GM12878 (cell line): ENCODE measurements at regions not wholly inside any gene's neighbourhood (a gene's known extent, or its start where the extent isn't known, plus 50 kb on each side); places are given as distances from the start of the nearest gene placed in this dataset.

Experiments
- CHD2 ChIP-seq: IDR thresholded peaks from 2 replicates; pipeline ENCODE4 v1.6.1; 2011; ENCODE audit warnings: low read depth, low read length, improper control_type of control experiment, borderline replicate concordance
- NFYB ChIP-seq: IDR thresholded peaks from 2 replicates; pipeline ENCODE4 v1.6.1; 2011; ENCODE audit warnings: low read depth, mild to moderate bottlenecking, low read length, improper control_type of control experiment, moderate library complexity; ENCODE audit not compliant: insufficient read depth
- RB1 ChIP-seq: fragments of 450-650 bp; formaldehyde crosslinking; IDR thresholded peaks from 2 replicates; pipeline ENCODE4 v1.6.1; 2017; ENCODE audit warnings: mild to moderate bottlenecking, borderline replicate concordance
- RCOR1 ChIP-seq: conservative IDR thresholded peaks from 2 replicates; pipeline ENCODE4 v1.6.1; 2012; ENCODE audit warnings: low read depth, low read length, improper control_type of control experiment
- SP1 ChIP-seq: IDR thresholded peaks from one replicate; pipeline ENCODE4 v1.6.1; 2011; ENCODE audit warnings: low read depth, low read length
- SRF ChIP-seq, 2 experiments: IDR thresholded peaks; 2 replicates each; pipeline ENCODE4 v1.6.1; 2011; ENCODE audit warnings: low read depth in 2 of 2, low read length in 2 of 2, mild to moderate bottlenecking in 1 of 2, moderate library complexity in 1 of 2
- TAF1 ChIP-seq: IDR thresholded peaks from 2 replicates; pipeline ENCODE4 v1.6.1; 2011; ENCODE audit warnings: mild to moderate bottlenecking, low read depth, low read length, borderline replicate concordance
- TF ChIP-seq, protein P1 (sequence below): IDR thresholded peaks from 2 replicates; pipeline ENCODE4 v1.6.1; 2011; ENCODE audit warnings: low read depth, mild to moderate bottlenecking, low read length, moderate library complexity, borderline replicate concordance; ENCODE audit errors: extremely low read depth
- TF ChIP-seq, protein P2 (sequence below), 3 experiments: IDR thresholded peaks in 2 of 3; conservative IDR thresholded peaks in 1 of 3; 2 replicates each; pipeline ENCODE4 v1.5.1; 2011; ENCODE audit warnings: low read depth in 3 of 3, low read length in 3 of 3, mild to moderate bottlenecking in 3 of 3, control low read depth in 2 of 3, moderate library complexity in 2 of 3, inconsistent platforms in 1 of 3, mixed read lengths in 1 of 3; ENCODE audit not compliant: control insufficient read depth in 2 of 3, insufficient read depth in 1 of 3; ENCODE audit errors: extremely low read depth in 1 of 3
- TF ChIP-seq, protein P3 (sequence below): fragments of 450-650 bp; IDR thresholded peaks from 2 replicates; pipeline ENCODE4 v1.6.1; 2017; ENCODE audit warnings: borderline replicate concordance

DNA sequence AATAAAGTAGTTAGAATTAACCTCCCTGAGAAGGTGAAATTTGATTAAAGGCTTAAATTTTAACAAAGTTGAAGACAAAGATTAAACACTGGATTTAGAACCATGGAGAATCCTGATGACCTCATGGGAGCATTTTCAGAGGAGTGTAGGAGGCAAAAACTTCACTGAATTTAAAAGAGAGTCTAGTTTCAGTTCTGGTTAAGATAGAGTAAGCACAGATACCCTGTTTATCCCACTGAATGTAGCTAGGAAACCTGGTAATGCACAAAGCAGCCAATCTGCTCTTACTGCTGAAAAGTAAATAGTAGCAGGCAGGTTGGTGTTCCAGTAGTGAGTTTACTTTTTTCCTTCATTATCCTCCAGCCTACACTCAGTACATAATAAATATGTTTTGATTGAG lies 654.9 kb upstream of the SYT4 start:
- TF ChIP-seq SP1 (no peak), RB1 (no peak), RCOR1 (no peak), CHD2 (no peak), SRF (IDR thresholded peaks at IDR 0.05; ENCODE audit: low read depth in 2 of 2, low read length in 2 of 2) (no peak), NFYB (no peak), TAF1 (no peak)
- TF ChIP-seq, protein P1, sequence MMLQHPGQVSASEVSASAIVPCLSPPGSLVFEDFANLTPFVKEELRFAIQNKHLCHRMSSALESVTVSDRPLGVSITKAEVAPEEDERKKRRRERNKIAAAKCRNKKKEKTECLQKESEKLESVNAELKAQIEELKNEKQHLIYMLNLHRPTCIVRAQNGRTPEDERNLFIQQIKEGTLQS, result no peak
- TF ChIP-seq, protein P2, sequence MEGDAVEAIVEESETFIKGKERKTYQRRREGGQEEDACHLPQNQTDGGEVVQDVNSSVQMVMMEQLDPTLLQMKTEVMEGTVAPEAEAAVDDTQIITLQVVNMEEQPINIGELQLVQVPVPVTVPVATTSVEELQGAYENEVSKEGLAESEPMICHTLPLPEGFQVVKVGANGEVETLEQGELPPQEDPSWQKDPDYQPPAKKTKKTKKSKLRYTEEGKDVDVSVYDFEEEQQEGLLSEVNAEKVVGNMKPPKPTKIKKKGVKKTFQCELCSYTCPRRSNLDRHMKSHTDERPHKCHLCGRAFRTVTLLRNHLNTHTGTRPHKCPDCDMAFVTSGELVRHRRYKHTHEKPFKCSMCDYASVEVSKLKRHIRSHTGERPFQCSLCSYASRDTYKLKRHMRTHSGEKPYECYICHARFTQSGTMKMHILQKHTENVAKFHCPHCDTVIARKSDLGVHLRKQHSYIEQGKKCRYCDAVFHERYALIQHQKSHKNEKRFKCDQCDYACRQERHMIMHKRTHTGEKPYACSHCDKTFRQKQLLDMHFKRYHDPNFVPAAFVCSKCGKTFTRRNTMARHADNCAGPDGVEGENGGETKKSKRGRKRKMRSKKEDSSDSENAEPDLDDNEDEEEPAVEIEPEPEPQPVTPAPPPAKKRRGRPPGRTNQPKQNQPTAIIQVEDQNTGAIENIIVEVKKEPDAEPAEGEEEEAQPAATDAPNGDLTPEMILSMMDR (IDR thresholded peaks at IDR 0.05 in 2 of 3, conservative IDR thresholded peaks at IDR 0.05 in 1 of 3; ENCODE audit: control insufficient read depth in 2 of 3, extremely low read depth in 1 of 3, insufficient read depth in 1 of 3, low read depth in 3 of 3, low read length in 3 of 3), result no peak
- TF ChIP-seq, protein P3, sequence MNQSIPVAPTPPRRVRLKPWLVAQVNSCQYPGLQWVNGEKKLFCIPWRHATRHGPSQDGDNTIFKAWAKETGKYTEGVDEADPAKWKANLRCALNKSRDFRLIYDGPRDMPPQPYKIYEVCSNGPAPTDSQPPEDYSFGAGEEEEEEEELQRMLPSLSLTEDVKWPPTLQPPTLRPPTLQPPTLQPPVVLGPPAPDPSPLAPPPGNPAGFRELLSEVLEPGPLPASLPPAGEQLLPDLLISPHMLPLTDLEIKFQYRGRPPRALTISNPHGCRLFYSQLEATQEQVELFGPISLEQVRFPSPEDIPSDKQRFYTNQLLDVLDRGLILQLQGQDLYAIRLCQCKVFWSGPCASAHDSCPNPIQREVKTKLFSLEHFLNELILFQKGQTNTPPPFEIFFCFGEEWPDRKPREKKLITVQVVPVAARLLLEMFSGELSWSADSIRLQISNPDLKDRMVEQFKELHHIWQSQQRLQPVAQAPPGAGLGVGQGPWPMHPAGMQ, result no peak
